Muscle of arm (tissue), 1 donor: ENCODE measurements at regions not wholly inside any gene's neighbourhood (a gene's known extent, or its start where the extent isn't known, plus 50 kb on each side); places are given as distances from the start of the nearest gene placed in this dataset.

Experiments
- DNase-seq: peaks from one replicate; pipeline ENCODE4 v3.0.0-alpha.2; 2013

- peak; percentile 58 for DNase-seq
These were observed 162.8 kb downstream of the FBXO8 start for GRCh38 chr4:174120446-174121295.

- DNase-seq, result no peak
These were observed 163.6 kb downstream of the FBXO8 start for GRCh38 chr4:174119830-174120229.

GRCh38 chr4:174119051-174119450, 164.4 kb downstream of the FBXO8 start:
- DNase-seq, result no peak

DNA sequence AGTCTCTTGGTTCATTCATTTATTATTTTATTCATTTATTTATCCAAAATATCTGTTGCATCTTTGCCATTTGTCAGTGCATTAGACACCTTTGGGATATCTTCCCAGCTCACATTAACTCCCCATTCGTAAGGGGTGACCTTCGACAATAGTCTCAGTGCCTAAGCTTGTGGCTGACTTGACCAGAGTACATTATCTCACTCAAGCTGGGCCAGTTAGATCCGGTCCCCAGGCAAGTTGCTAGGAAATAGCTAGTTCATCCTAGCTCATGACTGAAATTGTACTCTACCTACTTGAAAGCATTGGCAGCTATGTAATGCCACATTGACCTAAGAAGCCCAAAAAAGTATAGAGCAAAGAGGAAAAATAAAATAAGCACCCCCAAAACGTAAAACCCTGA, 165.3 kb downstream of the FBXO8 start:
- DNase-seq, result no peak

DNA sequence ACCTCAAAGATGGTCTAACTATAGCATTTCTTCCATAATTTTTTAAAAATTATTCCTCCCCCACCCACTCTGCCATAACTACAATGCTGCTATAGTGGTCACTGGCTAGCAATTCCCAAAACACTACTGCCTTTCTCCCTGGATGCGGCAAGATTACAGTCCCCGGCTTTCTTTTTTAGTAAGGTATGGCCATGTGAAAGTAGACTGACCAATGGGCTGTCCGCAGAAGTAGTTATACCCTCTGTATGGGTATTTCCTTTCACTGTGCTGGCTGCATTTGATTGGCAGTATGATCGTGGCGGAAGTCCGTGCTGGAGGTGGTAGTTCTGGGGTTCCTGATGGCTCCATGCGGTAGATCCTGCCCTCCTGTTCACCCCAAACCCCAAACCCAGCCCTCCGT, 166.0 kb downstream of the FBXO8 start:
- no peak for DNase-seq

DNA sequence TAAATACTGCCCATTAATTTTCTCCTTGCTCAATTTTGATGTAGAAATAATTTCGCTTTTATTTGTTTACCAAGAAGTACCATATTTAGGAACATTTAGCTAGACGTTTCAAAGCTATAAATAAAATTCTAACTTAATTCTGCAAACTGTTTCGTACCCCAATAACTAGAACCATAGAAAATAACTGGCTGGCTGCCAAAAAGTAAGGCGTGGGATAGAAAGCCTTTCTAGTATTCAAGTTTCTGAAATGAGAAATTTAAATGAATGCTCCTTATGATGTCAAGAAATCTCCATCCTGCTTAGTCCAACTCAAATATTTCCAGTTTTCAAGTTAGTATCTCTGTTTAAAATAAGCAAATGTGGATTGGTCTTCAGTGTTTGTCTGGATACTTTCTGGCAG, 167.4 kb downstream of the FBXO8 start:
- no peak for DNase-seq

DNA sequence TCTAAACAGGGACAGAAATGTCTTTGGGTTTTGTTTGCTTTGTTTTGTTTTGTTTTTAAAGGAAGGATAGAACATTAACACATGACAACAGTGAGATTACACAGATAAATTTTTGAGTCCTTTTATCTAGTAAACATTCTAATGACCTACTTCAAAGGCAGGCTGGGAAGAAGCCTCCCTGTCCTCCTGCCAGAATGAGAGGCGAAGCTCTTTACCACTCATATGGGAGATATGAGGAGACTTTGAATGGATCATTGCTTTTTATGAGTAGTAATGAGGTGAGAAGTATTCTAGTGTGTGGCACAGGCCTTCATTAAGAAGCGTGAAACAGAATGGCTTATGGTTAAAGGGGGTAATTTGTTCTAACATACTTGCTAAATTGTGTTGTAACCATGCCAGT, 172.0 kb downstream of the FBXO8 start:
- no peak for DNase-seq

- no peak for DNase-seq
These were observed 173.3 kb downstream of the FBXO8 start for GRCh38 chr4:174110180-174110579.

DNA sequence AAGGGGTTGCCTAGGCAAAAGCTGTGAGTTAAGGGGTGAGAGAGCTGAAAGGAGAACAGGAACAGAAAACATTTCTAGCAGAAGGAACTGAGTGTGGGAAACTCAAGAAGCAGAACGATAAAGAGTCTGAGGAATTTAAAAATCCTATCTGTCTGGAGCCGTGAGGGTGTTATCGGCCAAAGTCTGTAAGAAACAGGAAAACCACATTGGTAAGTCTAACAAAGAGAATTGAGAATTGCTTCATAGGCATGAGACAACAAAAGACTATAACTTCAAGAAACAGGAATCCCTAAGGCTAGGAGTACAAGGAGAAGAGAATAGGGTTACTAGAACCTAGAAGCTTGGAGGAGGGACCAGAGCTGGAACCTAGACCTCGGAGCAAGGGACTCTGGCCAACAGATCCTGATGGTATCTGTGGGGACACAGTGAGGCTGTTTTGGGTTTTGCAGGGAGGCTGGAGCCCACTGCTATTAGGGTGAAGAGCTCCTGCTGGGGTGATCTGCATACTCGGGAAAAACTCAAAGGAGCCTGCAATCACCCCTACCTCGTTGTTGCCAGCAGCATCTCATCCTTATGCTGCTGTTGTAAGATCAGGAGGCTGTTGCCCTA, 175.6 kb downstream of the FBXO8 start:
- no peak for DNase-seq

- no peak for DNase-seq
These were observed 178.3 kb downstream of the FBXO8 start for GRCh38 chr4:174105202-174105601.

- DNase-seq, result no peak
These were observed 182.6 kb downstream of the FBXO8 start for GRCh38 chr4:174100910-174101309.

DNA sequence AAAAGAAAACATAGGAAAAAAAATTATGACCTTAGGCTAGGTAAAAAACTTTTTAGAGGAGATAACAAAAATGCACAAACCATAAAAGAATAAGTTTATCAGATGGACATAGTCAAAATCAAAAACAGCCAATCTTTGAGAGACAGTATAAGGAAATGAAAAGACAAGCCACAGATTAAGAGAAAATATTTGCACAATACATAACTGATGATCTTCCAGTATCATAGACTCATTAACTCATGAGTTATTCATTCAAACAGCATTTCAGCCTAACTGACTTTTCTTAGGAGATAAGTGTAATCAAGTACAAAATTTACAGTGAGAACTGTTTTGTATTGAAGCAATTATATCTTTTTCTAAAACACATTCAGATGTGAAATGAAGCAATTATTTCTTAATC, 183.8 kb downstream of the FBXO8 start:
- no peak for DNase-seq

- DNase-seq, result no peak
These were observed 186.5 kb downstream of the FBXO8 start for GRCh38 chr4:174096999-174097398.

DNA sequence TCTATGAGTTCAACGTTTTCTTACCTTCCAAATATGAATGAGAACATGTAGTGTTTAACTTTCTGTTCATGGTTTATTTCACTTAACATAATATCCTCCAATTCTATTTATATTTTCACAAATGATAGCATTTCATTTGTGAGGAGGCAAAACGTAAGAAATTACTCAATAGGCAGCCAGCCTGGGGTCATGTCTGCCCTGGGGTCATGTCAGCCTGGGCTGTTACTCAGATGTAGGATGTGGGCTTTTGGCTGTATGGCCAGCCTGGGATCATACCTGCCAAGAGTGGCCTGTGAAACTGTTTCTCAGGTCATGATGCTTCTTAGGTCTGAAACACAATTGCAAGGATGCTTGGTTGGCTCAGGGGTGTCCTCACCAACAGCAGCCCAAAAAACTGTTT, 187.0 kb downstream of the FBXO8 start:
- DNase-seq, result no peak

DNA sequence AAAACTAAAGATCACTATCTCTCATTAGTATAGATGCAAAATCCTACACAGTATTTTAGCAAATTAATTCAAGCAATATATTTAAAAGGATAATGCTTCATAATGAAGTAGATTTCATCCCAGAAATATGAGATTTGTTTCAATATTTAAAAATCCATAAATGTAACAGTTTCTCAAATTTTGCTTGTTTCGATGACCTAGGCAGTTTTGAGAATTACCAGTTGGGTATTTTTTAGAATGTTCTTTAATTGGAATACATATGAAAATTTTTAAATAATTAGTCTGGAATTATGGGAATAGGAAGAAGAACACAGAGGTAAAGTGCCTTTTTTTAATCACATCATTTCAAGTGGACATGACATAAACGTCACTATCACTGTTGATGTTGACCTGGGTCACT, 192.3 kb downstream of the FBXO8 start:
- no peak for DNase-seq

- DNase-seq, result no peak
These were observed 193.8 kb downstream of the FBXO8 start for GRCh38 chr4:174089711-174090110.

- no peak for DNase-seq
These were observed 194.7 kb downstream of the FBXO8 start for GRCh38 chr4:174088795-174089194.

- DNase-seq, result no peak
These were observed 196.4 kb downstream of the FBXO8 start for GRCh38 chr4:174086829-174087799.

DNA sequence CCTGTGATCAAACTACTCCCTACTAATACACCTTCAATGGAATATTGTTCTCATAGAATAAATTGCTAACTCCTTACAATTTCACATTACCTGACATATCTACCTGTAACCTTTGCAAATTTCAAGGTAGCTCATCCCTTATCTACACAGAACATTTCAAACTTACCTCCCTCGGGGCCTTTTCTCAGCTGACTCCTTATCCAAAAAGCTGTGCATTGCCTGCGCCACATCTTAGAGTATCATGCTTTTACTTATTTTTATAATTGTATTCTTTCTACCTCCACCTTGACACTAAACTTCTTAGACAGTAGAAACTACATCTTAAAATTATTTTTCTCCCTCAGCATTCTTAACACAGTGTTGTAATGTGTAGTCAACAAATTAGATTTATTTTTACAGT, 198.5 kb downstream of the FBXO8 start:
- DNase-seq, result no peak

DNA sequence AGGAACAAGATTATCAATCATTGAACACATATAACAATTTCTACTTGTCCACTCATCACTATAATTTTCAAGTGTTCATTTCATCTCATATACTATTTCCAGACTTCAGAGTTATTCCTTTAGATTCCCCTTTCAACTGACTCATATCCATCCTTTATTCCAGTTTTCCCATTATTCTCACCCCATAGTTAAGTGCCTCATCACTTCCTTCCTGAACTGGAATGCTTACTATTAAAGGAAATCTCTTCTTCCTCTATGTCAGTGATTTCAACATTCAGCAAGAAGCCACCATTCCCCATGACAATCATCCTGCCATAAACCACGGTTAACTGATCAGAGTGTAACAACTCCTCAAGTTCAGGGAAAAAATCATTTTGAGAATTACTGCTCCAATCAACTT, 198.9 kb downstream of the FBXO8 start:
- no peak for DNase-seq

DNA sequence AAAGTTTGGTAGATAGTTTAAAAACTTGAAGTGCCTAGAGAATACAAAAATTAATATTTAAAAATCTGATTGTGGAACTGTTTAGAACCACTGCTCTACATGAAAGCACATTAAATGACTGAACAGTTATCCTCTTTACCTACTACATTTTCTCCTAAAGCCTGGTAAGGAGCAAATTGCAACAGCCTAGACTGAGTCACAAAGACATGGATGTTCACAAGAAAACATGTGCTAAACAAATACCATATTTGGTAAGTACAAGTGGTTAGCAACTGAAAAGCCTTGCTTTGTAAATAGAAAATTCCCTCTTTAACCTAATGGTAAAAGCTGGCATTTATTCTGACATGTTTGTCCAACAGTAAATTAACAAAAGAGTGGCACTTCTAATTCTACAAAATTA, 203.1 kb downstream of the FBXO8 start:
- no peak for DNase-seq

- no peak for DNase-seq
These were observed 211.9 kb downstream of the FBXO8 start for GRCh38 chr4:174071595-174071994.
